Lung (tissue), 11 donors: ENCODE measurements at regions not wholly inside any gene's neighbourhood (a gene's known extent, or its start where the extent isn't known, plus 50 kb on each side); places are given as distances from the start of the nearest gene placed in this dataset.
"Not testable (repeated sequence)": the region's sequence is repeated elsewhere in the genome, so short reads cannot be mapped to it uniquely, and the experiment has no call there.

Source experiments
- ATAC-seq: fragments of 200-7000 bp; cut with Tn5 transposase; one replicate; pipeline ENCODE4 v1.9.1; 2020; ENCODE audit warnings: moderate number of reproducible peaks; ENCODE audit not compliant: insufficient read depth, low FRiP score
- DNase-seq, 3 donors: peaks; one replicate each; pipeline ENCODE4 v3.0.0-alpha.2; 2013 to 2017
- H3K27ac ChIP-seq, 2 donors: one replicate each; pipeline ENCODE4 v1.5.1; 2013; ENCODE audit warnings: mild to moderate bottlenecking in 2 of 2, moderate library complexity in 2 of 2, control low read depth in 1 of 2, inconsistent platforms in 1 of 2, low read depth in 1 of 2, low read length in 1 of 2
- H3K27me3 ChIP-seq, 3 donors: one replicate each; pipeline ENCODE4 v1.5.1; 2013; ENCODE audit warnings: low read length in 2 of 3; ENCODE audit not compliant: control insufficient read depth in 3 of 3, insufficient read depth in 3 of 3
- H3K36me3 ChIP-seq, 4 donors: one replicate each; pipeline ENCODE4 v1.5.1; 2013; ENCODE audit warnings: low read length in 4 of 4, mild to moderate bottlenecking in 1 of 4, moderate library complexity in 1 of 4; ENCODE audit not compliant: control insufficient read depth in 4 of 4, insufficient read depth in 4 of 4
- H3K4me1 ChIP-seq, 5 donors: one replicate each; pipeline ENCODE4 v1.5.1; 2013; ENCODE audit warnings: low read length in 5 of 5, mild to moderate bottlenecking in 2 of 5, moderate library complexity in 1 of 5; ENCODE audit not compliant: control insufficient read depth in 5 of 5, insufficient read depth in 5 of 5
- H3K4me3 ChIP-seq: one replicate; pipeline ENCODE4 v1.5.1; 2013; ENCODE audit warnings: mild to moderate bottlenecking, control low read depth, moderate library complexity
- H3K9ac ChIP-seq, 2 donors: one replicate each; pipeline ENCODE4 v1.5.1; 2013; ENCODE audit warnings: low read length in 2 of 2, control low read depth in 1 of 2; ENCODE audit not compliant: insufficient read depth in 1 of 2
- H3K9me3 ChIP-seq, 4 donors: one replicate each; pipeline ENCODE4 v1.5.1; 2013; ENCODE audit warnings: low read length in 3 of 4, mild to moderate bottlenecking in 1 of 4, moderate library complexity in 1 of 4; ENCODE audit not compliant: control insufficient read depth in 4 of 4, insufficient read depth in 3 of 4
- CTCF ChIP-seq: IDR thresholded peaks from 2 replicates; pipeline ENCODE4 v1.5.1; 2012; ENCODE audit warnings: mild to moderate bottlenecking; ENCODE audit errors: control extremely low read depth, extremely low read depth
- WGBS, 2 donors: extraction: QIAGEN DNeasy Blood & Tissue Kit; methylation state at CpG; one replicate each; pipeline ENCODE4 v1.1.7; 2013; 5-methylcytosine and 5-hydroxymethylcytosine counted together
- donor health status: control.
- donor health status: control.
- donor health status: Bipolar disorder and iron deficiency.
- donor health status: healthy.
- donor health status: DM: yes; HTN: yes; CAD: no.

GRCh38 chr15:66634540-66634939 is 67.5 kb upstream of the SMAD6 start:
- 74 to 84% methylated on average over 5 of the region's 5 CpGs for WGBS, 2 donors
- H3K4me1 ChIP-seq, result peaks cover 0 to 34% (median 5%) of the 10 kb centered on the region in 5 donors
- no peak overlapping the region for H3K4me3 ChIP-seq
- H3K9me3 ChIP-seq, result no peaks in the 10 kb centered on the region
- no peak for DNase-seq
- H3K36me3 ChIP-seq, result no peaks in the 10 kb centered on the region
- H3K27me3 ChIP-seq, result no peaks in the 10 kb centered on the region
- no peak for TF ChIP-seq CTCF
- no peak overlapping the region for H3K27ac ChIP-seq
- no peak for ATAC-seq
- no peak overlapping the region for H3K9ac ChIP-seq

- DNase-seq, result no peak
- H3K9me3 ChIP-seq, result no peaks in the 10 kb centered on the region
- H3K27ac ChIP-seq, result peak overlapping the region in 1 of 2 donors; percentile 27
- no peaks in the 10 kb centered on the region for H3K36me3 ChIP-seq
- no peak for ATAC-seq
- no peaks in the 10 kb centered on the region for H3K27me3 ChIP-seq
- WGBS, 2 donors, result 77 to 83% methylated on average over 5 of the region's 5 CpGs
- TF ChIP-seq CTCF, result no peak
- no peak overlapping the region for H3K4me3 ChIP-seq
- peaks cover 0 to 34% (median 5%) of the 10 kb centered on the region in 5 donors for H3K4me1 ChIP-seq
- no peak overlapping the region for H3K9ac ChIP-seq
Measured at GRCh38 chr15:66635006-66635405, 67.0 kb upstream of the SMAD6 start.

- Histone ChIP-seq H3K27ac (no peak overlapping the region), H3K27me3 (no peaks in the 10 kb centered on the region), H3K36me3 (no peaks in the 10 kb centered on the region), H3K9ac (no peak overlapping the region), H3K9me3 (no peaks in the 10 kb centered on the region), H3K4me3 (no peak overlapping the region), H3K4me1 (peaks cover 0 to 27% (median 4%) of the 10 kb centered on the region in 5 donors)
- 93 to 97% methylated on average over 4 of the region's 4 CpGs for WGBS, 2 donors
- TF ChIP-seq CTCF, result no peak
- ATAC-seq (no peak), DNase-seq (no peak)
Measured at GRCh38 chr15:66635817-66636216, 66.2 kb upstream of the SMAD6 start.

- WGBS, 2 donors, result 86 to 91% methylated on average over 9 of the region's 9 CpGs
- not testable (repeated sequence) for H3K36me3 ChIP-seq, ATAC-seq, H3K27me3 ChIP-seq, H3K9me3 ChIP-seq, H3K27ac ChIP-seq, H3K4me3 ChIP-seq, H3K9ac ChIP-seq, DNase-seq
- peaks cover 0 to 18% (median 4%) of the 10 kb centered on the region in 5 donors for H3K4me1 ChIP-seq
Measured at GRCh38 chr15:66637044-66637443, 65.0 kb upstream of the SMAD6 start.
